GM21619 (cell line): ENCODE measurements at regions not wholly inside any gene's neighbourhood (a gene's known extent, or its start where the extent isn't known, plus 50 kb on each side); places are given as distances from the start of the nearest gene placed in this dataset.

Source experiments
- ATAC-seq: cut with Tn5 transposase; IDR thresholded peaks from one replicate; pipeline ENCODE4 v1.9.1; 2021; ENCODE audit not compliant: unreplicated experiment

DNA sequence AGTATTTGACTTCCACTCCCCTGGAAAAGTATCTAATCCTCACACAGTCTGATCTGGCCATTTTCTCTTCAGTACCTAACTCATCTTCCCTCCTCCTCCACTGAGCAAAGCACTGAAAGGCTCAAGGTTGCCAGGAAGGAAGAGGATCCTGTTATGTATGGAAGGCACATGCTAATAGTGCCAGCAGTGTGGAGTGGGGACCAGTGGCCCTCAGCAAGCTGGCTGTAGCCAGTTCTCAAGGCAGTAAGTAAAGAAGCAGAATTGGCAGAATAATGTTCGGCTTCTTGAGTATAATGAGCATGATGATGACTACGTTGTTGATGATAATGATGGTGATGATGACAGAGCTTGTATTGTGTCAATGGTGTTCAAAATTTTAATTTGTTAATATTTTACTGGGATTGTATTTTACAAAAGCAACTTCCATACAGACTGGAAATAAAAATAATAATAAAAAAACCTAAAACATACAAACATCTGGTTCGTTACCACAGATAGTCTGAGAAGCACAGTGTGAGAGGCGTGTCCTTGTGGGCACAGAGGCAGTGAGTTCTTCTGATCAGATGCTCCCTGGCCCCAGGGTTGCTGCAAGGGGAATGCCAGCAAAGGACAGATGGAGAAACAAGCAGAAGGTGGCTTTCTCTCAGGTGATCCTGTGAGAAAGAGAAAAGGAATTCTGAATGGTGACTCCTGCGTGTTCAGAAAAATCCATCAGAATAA, 528.8 kb downstream of the CMPK2 start:
- ATAC-seq = no peak

DNA sequence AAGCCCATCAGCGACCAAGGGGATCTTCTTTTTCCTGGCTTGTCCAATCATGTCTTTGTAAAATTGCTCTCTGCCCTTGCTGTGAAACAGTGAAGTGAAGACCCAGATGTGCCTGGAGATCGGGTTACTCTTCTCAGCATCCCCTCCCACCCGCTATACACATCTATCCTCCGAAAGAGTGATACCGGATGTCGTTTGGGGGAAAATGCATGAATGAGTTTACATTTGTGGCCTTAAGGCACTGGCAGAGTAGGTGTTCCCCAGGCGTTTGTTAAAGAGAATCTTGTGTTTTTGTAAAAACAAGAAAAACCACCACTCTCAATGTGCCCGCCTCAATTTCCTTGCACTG, 528.3 kb downstream of the CMPK2 start:
- ATAC-seq = no peak

DNA sequence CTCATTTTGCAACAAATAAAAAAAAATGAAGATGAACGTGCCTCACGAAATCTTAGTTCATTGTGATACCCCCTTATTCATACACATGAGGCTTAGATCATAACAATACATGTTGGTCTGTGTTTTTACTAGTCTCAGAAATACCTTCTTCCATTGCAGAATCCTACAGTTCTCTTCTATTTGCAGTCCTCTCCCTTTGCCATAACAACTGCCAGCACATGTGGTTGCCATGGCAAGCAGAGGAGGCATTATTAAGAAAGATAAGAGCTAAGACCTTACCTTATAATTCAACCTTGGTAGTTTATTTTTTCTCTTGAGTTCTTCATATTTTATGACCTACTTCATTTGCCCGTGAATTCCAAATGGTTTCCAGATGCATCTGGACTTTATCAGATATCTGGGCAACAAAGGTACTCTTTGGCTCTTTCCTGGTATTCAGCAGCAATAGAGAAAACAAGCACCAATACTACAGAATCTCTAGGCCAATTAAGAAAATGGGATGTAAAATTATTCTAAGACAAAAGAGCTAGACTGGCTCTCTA, 524.0 kb downstream of the CMPK2 start:
- ATAC-seq = no peak

DNA sequence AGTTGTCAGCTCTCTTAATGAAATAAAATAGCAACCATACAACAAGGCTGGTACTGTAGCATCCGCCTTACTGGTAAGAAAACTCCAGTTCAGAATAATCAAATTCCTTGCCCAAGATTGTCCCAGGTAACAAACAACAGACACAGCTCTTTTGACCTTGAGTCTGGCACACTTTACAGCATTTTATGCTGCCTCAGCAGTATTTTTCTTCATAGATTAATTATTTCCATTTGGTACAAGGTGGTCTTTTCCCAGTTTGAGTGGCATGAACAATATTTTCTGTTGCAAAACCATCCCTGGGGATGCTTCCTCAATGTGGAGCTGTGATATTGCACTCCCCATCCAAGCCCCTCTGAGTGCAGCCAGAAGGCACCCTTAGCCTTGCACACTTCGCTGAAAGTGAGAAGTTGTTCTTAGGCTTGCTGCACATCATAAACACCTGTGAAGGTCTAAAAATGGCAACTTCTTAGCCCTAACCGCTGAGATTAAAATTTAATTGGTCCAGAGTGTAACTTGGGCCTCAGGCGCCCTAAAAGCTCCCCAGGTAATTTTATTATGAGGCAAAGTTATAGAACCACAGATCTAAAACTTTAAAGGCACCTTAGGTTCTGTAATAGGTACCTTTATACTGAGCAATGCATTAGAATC, 523.3 kb downstream of the CMPK2 start:
- peak; percentile 26 for ATAC-seq

DNA sequence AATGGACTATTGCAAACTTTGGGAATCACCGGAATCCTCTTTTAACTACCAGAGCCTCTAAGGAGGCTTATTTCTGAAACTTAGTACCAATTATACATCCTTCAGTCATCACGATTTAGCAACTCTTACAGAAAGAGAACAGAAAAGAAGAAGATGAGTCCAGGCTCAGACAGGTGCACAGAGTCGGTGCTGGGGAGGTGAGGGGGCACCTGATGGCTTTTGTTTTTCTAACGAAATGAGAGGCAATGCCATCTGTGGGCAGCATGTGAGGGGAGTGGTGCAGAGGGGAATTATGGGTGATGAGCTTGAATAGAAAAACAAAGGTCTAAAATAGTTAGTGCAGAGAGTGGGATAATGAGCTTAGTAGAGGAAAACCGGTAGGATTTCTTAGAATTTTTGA, 522.6 kb downstream of the CMPK2 start:
- ATAC-seq = no peak

DNA sequence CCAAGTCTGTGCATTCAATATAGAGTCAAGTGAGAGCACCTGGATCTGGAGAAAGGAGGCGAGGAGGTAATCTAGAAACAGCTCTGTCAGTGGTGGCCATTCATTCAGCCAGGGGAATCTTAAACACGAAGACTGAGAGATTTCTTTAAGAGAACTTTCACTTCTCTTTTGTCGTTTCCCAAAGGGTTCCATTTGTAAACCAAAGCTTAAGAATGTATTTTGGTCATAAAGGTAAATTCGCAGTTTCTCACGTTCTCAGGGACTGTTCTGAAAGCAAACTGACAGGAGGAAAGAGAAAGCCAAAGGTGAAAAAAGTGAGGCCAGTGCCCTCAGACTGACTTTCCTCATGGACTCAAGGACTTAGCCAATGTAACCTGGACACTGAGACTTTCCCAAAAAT, 513.5 kb downstream of the CMPK2 start:
- peak; percentile 72 for ATAC-seq

DNA sequence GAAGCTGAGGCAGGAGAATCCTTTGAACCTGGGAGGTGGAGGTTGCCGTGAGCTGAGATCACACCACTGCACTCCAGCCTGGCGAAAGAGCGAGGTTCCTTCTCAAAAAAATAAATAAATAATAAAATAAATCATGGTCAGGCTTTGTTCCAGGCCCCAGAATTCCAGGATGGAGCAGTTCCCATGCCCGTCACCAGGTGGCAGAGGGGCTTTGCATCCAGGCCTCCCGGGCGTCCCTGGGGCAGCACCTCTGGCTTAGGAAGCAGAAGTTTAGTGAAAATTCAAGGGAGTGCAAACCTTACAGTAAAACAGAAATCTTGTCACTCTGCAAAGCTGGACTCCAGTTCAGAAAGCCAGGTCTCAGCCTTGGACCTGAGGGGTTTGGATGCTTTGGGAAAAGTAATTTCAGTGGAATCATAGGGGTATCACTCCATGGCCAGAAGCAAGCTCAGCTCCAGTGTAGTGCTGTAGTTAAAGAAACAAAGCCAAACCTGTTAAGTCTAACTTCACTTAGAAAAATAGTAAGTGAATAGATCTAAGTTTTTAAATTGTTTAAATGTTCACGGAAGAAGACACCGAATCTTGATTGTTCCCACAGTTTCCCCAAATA, 512.7 kb downstream of the CMPK2 start:
- no peak for ATAC-seq

DNA sequence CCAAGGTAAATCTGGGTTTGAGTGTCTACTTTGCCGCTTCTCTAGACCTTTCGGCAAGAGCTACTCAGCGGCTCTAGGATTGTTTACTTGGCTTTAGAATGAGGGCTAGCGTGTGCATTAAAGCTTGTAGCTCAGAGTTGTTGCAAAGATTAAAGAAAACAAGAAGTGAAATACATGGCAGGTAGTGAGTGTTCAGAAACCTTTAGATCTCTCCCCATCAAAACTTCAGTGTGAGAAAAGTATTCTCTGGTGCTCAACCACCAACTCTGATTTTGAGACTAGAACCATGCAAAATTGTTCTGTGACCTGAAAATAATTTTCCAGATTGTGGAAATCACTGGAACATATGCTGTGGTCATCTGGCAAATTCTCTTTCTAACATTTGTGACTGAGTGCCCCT, 512.0 kb downstream of the CMPK2 start:
- ATAC-seq = peak; percentile 48

DNA sequence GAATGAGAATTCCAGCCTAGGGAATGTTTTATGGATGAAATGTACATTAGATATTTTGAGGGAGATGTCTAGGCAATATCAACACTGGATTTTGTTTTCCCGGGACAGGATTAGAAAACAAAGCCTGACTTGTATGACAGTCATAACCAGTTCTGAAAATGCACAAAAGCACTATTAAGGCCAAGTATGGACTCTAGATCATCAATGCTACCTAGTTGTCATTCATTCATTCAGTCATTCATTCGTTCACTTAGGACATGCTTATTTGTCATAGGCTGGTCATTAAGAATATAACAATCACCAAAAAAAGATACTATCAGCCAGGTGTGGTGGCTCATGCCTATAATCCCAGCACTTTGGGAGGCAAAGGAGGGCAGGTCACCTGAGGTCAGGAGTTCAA, 511.2 kb downstream of the CMPK2 start:
- no peak for ATAC-seq

DNA sequence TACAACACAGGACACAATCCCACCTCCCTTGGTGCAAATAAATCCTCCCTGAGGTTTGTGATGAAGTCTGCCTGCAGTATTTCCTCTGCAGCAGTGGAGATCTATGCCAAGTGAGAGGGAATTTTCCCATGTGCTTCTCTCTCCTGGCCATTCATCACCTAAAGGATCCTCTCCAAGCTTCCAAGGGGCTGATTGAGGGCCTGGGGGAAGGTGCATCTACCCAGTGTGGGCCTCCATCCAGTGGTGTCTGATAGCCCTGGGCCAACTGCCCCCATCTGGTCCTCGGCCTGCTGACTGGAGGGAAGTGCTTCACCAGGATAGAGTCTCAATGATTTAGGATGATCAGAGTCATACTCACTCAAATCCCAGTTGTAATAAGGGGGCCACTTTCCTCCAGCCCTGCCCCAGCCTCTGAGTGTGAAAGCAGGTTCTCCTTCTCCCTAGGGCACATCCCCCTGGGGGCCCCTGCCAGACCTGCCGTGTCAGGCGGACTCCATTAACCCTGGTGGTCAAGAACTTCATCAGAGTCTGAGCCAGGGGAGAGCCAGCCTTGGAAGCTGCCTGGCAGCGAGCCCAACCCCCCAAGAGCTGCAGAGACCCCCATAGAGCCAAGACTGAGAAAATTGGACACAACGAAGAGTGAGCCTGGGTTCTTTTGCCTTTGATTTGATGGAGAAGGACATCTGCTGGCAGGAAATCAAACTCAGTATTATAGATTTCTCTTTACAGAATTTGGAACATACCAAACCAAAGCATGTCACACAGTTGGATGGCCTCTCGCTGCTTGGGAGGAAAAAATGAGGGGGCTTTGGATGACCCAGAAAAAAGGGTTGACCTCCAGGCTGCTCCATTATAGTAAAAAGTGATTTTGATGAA, 509.6 kb downstream of the CMPK2 start:
- ATAC-seq = no peak

DNA sequence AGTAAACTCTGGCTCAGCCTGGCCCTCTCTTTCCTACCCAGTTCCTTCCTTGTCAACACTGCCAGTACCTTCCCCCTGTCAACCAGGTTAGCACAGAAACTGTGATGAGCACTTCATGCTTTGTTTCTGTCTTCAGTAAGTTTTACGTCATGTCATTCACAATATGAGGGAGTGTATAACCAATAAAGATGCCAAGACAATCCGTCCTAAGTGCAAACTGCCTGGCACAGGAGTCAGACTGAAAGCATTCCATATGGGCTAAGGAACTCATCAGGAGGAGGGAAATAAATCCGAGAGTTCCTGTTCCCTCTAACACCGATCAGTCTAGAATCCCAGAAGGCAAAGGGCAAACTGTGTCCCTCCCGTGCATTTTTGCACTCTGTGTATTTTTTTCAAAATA, 507.2 kb downstream of the CMPK2 start:
- ATAC-seq = no peak

DNA sequence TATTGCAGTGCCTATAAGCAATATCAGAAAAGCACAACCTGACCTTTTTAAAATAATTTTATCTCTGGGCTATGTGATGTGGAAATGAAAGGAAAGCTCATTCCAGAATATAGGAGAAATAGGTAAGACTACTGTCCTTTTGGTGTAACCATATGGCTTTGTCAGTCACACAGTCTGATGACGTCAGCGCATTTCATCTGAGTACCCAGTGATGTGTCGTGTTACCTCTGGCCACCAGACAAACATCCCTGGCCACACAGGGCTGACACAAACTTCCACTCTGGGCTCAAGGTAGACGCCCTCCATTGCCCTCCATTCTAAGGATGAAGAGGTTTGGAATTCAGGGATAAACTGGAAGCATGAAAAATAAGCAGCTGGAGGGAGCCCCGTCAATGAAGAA, 506.7 kb downstream of the CMPK2 start:
- ATAC-seq = no peak

DNA sequence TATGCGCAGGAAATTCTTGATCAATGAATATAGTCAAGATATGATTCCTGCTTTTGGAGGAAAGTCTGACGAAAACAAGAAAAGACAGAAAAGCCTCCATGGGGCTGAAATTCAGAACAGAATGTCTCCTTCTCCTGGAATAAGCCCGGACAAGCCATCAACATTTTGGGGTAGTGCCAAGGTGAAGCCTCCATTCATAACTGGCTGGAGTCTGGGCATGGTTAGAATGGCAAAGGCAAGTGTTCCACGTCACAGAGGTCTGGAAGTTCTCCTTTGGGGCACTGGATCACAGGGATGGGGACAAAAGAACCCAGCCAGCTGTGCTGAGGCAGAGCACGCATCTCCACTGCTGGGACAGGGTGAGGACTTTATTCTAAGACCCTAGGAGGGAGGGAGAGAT, 505.7 kb downstream of the CMPK2 start:
- no peak for ATAC-seq

DNA sequence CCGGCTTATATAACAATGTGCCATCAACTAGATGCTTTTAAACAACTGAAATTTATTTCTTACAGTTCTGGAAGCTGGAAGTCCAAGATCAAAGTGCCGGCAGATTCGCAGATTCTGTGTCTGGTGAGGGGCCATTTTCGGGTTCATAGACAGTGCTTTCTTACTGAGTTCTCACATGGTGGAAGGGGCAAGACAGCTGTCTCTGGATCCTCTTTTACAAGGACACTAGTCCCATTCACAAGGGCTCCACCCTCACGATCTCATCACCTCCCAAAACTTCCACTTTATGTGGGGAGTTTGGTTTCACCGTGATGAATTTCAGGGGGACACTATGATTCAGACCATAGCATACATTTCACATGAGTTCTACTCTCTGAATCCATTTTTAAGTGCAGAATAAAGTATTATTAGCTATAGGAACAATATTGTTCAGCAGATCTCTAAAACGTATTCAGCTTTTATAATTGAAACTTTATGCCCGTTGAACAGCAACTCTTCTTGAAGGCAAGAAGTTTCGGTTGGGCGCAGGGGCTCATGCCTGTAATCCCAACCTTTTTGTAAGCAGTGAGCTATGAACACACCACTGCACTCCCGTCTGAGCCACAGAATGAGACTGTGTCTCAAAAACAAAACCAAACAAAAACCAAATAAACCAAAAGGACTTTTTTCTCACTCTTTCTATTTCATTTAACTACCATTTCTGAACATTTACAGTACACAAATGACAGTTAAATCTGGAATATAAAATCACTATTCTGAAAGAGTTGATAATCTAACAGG, 502.8 kb downstream of the CMPK2 start:
- no peak for ATAC-seq

DNA sequence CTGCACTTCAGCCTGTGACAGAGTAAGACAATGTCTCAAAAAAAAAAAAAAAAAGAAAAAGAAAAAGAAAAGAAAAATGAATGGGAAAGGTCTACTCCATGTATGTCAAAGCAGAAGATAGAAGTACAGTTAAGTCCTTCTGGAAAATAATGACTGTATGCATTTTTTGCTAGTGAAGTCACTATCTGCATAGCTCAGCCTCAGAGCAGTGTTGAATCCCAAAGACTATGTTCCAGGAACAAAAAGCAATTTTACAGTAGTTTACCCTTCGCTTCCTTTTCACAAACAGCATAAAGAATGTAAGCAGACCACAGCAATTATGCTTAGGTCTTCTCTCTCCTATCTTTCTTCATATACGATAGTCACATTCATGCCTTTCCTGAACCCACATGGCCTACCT, 497.4 kb downstream of the CMPK2 start:
- ATAC-seq = no peak

DNA sequence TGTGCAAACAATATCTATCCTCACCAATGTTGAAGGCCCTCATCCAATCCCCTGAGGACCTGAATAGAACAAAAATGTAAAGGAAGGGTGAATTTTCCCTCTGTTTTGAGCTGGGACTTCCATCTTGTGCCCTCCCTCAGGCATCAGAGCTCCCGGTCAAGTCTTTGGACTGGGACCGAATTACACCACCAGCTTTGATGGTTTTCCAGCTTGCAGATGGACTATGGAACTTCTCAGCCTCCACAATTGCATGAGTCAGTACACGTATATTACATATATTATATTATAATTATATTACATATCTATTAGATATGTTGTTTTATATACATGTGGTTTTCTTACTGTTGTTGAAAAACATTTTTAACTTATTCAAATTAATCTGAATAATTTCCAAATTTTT, 496.4 kb downstream of the CMPK2 start:
- ATAC-seq = no peak

DNA sequence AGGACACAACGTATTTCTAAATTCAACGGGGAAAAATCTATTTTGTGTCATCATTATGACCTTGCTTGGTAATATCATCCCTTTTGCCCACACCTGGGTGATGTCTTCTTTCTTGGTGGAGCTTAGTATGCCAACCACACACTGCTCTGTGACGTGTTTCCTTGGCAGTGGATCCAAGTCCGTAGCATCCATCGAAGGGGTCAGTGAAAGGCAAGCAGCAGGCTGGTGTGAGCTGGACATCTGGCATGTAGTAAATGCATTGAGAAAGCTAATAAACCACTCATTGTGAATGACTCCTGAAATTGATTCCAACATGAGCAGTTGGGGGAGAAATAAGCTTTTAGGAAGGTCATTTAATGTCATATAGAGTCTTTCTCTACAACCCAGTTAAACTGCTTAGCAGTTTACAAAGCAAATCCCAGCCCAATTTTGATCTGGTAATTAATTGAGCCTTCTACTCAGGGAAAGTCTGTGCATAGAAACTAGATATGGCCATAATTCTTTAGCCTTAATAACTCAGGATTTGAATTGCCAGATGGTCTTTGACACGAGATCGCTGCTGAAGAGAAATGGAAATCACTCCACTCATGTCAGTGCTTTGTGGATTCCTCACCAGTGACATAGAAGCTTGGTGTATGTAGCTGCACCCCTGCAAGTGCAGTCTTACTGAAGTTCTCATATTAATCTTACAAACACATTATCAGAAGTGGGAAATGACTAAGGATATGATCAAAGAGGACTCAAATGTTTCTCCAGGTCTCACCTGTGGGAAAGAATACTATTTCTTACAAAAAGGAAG, 494.8 kb downstream of the CMPK2 start:
- ATAC-seq = no peak

DNA sequence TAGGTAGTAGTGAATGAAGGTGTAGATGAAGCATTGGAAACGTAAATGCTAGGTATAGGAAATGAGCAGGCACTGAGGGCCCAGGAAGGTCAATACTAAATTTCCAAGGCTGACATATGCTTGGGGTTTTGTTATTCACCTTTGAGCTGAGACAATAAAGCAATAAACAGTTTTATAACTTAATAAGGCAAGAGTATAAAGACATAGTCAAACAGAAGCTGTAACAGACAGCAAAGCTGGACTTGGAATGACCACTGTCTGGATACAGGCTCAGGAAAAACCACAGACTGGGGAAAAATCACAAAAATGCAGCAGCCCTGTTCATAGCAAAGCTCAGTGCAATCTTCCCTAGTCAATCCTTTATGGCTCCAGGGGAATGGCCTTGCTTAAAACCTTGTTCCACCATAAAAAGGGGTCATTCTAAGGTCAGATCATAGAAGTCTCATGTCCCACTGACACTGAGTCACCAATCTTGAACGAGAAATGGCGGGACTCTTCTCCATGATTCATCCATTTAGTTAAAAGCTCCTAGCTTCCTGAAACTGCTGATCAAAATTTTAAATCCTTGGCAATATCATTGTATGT, 493.3 kb downstream of the CMPK2 start:
- ATAC-seq = no peak

DNA sequence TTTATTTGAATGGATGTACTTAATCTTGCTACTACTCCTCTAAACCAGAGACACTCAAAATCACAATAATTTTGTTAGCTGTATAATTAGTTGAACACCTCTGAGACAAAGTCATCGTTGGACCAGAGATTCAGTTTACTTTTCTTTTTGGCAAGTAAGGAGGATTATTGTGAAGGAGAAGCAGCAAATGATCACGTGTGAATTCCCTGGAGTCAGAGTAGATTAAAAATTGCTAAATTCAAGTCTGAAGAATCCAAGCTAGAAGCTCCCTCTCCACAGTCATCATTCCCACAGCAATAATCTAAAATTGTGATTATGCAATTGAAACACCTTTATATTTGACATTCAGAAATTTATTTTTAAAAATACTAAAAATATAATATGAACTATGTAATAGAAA, 484.4 kb downstream of the CMPK2 start:
- ATAC-seq = no peak
